NOMO-1 treated with dmso at 0.1 percent for 144 hours (cell line): ENCODE measurements at regions not wholly inside any gene's neighbourhood (a gene's known extent, or its start where the extent isn't known, plus 50 kb on each side); places are given as distances from the start of the nearest gene placed in this dataset.

Experiments used
- DNase-seq: peaks from one replicate; lab custom pipeline; 2025; ENCODE audit not compliant: unreplicated experiment; lab: John Stamatoyannopoulos, UW

DNA sequence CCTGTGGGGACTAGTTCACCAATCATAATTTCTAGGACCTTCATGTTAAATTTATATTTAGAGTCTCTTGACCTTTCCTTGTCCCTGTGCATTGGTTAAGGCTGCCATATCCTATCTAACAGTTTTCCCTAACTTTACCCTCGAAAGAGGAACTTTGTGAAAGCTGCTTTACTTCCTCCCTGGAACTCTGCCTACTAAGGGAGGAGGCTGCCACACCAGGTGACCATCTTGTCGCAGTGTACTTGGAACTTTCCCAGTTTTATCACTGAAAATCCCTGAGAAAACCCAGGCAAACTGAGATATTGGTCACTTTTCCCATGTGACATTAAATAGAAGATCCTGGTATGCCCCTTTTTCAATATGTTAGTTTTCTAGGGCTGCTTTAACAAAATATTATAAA, 317.6 kb upstream of the TSHZ2 start:
- DNase-seq = no peak

DNA sequence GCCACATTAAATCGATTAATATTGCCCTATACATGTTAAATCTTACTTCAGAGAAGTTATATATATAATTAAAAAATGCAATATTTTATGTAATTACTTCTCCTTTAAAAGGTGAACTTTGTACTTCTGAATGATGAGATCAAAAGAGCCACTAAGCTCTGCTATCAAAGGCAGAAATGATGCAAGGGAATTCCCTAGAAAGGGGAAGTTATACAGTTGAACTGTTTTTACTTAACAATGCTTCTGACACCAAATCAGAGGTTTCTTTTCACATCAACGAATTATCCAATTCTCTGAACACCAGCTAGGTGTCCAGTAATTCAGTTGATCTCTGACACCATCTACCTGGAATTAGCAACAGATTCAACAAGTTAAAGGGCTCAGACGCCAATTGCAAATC, 319.9 kb upstream of the TSHZ2 start:
- peak; percentile 24 for DNase-seq

DNA sequence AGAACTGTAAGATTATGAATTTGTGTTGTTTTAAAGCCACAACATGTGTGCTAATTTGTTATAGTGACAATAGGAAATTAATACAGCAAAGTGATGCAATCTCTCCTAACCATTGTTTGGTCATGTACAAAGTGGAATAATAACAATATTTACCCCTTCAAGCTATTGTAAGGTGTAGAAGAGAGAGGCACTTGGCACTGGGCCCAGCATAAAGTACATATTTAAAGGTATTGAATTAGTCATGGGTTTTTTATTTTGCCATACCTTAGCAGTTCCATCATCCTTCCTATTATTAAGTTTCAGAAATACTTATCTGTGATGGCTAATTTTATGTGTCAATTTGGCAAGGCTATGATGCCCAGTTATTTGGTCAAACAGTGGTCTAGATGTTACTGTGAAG, 322.4 kb upstream of the TSHZ2 start:
- no peak for DNase-seq

DNA sequence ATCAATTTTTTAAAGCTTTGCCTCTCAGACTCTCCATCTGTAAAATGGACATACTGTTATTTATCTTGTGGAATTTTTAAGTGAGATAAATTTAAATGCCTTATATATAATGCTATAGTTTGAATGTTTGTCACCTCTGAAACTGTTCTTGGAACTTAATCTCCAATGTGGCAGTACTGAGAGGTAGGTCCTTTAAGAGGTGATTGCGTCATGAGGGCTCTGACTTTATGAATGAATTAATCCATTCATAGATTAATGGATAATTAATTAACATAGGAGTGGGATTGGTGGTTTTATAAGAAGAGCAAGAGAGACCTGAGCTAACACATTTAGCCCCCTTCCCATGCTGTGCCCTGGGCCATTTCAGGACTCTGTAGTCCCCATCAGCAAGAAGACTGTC, 326.3 kb upstream of the TSHZ2 start:
- no peak for DNase-seq

DNA sequence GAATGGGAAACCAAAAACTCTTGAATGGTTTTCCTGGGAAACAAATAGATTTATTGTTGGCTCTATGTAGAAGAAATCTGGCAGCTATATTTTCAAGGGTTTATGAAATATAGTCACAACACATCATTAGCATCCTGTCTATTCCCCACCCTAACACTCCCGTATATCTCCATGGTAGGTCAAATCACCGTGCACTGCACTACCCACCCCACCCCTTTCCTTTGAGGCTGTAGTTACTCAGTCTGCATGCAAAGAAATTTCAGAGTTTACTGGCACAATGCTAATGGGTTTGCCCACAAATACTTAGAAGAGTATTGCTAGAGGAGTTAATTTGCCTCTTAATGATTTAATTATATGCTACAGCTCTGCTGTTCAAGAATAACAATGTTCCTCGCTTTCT, 329.1 kb upstream of the TSHZ2 start:
- no peak for DNase-seq

DNA sequence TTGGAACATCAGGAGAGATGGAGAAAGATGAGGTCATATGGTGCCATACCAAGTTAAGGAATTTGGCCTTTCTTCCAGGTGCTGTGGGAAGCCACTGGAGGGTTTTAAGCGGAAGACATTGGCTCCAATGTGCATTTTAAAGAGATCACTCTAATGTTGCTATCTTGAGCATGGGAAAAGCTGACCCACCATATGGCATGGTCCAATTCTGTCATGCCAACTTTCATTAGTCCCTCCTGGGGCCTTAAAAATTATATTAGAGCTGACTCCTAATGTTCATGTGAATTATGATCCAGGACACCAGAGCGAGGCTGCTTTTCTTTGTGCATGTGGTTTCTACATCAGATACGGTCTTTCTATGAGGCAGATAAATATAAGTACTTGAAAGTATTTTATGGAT, 335.0 kb upstream of the TSHZ2 start:
- DNase-seq = no peak

DNA sequence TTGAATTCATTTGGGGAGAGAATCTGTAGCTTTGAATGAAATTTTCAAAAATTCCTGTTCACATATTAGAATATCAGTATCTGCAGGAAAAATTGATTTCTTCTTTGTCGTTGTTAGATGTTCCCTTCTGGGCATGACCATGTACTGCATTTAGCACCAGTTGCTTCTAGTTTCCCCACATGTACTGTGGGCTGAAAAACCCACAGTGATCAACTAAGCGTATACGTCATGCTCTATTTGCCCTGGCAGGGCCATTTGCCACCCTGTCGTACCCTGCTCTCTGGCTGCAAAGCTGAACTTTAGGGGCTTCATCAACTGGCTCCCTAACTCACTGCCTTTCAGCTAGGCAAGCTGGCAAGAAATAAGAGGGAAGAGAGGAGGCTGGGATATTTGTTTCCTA, 340.7 kb upstream of the TSHZ2 start:
- DNase-seq = no peak

DNA sequence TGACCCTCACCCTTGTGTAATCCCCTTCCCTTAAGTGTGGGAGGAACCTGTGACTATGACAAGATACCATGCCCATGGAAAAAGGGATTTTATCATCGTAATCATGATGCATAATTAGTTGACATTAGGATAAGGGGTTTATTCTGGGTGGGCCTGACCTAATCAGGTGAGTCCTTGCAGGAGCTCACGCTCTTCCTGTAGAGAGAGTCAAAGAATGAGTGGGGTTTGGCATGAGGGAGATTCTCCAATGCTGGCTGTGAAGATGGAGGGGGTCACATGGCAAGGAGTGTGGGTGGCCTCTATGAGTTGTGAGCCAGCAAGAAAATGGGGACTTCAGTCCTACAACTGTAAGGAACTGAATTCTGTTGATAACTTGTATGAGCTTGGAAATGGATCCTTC, 342.0 kb upstream of the TSHZ2 start:
- DNase-seq = no peak

DNA sequence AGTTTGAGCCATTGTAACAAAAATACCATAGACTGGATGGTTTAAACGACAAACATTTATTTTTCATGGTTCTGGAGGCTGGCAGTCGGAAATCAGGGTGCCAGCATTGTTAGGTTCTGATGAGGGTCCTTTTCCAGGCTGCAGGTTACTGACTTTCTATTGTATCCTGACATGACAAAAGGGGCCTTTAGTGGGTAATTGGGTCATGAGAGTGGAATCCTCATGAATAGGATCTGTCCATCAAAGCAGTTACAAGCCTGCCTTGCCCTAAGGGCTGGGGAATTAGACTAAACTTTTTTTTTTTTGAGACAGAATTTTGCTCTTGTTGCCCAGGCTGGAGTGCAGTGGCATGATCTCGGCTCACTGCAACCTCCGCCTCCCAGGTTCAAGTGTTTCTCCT, 347.9 kb upstream of the TSHZ2 start:
- DNase-seq = no peak

DNA sequence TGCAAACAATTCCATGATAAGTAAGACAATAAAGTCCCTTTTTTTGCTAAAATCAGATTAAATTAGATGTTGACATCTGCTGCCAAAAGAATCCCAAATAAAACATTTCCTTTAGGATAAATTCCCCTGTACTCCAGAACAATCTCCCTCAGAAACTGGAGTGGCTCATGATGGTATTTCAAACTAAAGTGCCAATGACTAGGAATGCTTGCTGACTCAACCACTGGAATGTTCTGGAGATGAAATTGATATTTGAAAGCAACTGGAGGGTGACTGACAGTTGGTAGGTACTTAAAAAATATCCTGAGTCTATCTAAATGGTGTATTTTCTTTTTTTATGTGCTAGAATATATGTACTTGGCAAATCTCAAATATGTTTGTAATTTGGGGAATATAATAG, 350.1 kb upstream of the TSHZ2 start:
- no peak for DNase-seq

DNA sequence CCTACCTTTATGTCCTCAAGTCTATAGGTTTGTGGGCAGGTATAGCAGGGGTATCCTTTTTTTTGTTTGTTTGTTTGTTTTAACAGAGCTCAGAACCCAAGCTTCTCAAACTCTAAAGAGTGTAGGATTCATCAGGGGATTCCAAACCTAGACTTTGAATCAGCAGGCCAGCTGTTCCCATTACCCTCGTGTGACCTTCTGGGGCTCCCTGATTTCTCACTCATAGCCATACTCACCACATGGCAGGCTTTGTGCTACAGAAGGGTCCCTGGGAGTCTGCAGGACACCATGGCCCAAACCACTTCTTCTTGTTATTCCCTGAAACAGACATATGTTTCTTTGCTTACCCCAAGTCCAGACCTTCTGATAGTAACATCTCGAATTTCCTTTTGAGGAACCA, 350.8 kb upstream of the TSHZ2 start:
- no peak for DNase-seq

DNA sequence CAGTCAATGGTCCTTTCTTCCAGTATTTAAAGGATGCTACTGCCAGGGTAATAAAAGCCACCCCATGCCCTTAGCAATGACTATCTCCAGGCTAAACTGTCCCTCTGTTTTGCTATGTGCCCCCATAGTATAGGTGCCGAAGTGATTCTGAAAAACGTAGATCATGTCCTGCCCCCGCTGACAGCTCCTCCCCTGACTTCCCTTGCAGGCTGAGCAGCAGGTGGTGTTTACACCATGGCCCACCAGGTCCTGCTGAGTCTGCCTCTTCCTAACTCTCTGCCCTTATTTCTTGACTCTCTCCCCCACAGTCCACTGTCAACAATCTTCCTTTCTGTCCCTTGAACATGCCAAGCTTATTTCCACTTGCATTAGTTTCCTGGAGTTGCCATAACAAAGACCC, 352.5 kb upstream of the TSHZ2 start:
- no peak for DNase-seq

DNA sequence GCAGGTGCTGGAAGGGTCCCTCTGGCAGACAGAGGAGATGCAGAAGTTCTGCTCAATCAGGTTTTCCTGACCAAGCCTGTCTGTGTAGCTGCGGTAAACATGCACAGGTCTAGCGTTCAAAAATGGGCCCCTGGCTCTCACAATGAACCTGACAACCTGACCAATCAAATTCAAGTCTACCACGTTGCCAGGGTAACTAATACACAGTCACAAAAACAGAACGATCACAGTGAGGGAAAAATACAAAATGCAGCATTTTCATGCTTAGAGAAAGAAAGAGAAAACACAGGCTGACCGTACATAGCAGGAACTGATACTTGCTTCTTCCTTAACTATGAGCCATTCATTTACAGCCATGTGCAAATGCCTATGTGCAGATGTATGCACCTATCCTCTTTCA, 353.1 kb upstream of the TSHZ2 start:
- no peak for DNase-seq

DNA sequence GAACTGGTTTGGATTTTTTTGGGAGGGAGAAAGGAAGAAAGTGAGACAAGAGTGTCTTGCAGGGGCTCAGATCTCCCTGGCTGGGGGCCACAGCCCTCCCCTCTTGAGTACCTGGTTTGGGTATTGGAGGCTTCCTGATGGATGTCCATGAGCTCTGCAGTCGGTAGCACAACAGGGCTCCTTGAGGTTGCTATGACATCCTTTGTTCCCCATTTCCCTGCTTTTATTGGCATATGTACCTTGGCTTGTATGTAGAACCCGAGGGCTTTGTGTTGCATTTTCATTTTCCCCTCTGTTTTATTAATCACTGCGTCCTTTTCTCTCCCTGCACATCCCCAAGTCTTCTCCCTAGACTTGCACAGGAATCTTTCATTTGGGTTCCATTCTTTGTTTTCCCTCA, 355.5 kb upstream of the TSHZ2 start:
- no peak for DNase-seq

DNA sequence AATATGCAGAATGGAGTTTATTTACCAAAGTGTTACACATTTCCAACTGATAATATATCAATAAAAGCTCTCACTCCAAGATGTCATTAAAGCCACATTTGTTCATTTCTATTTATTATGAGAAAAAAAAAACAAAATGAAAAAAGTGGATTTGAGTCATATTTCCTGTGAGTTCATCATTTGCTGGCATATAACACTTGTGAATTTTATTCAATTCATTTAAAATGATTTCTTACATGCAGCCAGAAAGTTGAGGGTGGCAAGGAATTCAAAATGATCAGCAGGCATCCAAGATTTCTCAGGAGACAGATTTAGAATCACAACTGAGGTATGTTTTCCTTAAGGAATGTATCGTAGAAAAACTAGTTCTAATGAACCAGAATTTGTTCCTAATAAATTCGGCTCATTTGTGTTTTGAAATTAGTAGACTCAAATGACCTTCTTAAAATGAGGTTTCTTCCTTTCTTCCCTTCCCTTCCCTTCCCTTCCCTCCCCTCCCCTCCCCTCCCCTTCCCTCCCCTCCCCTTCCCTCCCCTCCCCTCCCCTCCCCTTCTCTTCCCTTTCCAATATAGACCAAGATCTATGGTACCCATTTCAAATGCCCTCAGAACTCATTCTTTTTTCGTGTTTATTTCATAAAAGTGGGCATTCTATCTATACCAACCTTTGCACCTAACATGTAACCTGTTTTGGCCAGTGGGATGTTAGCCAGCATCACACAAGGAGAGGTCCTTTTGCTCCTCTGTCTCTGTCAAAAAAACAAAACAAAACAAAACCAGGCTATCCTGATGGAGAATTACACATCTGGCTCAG, 357.9 kb upstream of the TSHZ2 start:
- DNase-seq = no peak

DNA sequence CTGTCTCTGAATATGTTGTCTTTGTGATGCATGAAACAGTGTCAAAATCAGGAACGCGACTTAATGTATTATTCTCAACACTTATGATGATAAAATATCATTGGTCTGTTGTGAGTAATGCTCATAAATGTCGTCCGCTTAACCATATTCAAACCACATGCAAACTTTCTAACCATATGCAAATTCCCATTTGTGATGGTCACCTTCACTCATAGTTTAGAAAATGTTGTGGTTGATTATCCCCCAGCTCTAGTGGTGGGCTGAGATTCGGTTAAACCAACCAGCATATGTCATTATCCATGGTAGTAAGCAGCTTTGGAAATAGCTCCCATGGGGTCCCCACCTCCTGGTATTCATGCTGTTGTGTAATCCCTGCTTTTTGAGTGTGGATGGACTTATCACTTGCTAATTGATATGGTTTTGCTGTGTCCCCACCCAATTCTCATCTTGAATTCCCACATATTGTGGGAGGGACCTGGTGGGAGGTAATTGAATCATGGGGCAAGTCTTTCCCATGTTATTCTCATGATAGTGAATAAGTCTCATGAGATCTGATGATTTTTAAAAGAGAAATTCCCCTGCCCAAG, 360.0 kb upstream of the TSHZ2 start:
- no peak for DNase-seq

DNA sequence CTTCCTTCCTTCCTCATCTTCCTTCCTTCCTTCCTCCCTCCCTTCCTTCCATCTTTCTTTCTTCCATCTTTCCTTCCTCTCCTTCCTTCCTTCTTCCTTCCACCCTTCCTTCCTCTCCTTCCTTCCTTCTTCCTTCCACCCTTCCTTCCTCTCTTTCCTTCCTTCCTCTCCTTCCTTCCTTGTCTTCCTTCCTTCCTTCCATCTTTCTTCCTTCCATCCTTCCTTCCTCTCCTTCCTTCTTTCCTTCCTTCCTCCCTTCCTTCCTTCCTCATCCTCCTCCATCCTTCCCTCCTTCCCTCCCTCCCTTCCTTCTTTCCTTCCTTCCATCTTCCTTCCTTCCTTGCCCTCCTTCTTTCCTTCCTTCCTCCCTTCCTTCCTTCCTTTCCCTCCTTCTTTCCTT, 361.4 kb upstream of the TSHZ2 start:
- no peak for DNase-seq

DNA sequence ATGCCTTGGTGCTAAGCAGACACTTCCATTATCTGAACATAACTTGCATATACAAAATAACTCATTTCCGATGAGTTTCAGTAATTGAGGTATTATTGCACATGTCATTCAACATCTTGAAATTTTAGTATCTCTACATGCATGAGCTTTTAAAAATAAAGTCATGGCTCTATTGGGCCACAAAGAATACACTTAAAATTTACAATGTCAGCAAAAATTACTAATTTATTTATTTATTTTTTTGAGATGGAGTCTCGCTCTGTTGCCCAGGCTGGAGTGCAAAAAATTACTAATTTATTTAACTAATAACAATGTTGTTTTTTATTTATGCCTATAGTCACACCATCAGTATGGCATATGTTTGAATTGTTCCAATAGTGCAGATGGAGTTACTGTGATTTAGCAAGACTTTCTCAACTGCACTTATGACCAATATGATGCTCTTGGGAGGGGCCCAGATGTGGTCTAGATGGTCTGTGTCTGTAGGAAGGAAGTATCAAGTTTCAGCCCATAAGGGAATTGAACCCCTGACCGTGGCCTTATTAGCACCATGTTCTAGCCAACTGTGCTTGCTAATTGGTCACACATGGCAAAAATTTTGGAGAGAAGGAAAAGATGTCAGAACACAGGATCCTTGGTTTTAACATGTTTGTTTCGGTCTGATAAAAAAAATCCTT, 370.7 kb upstream of the TSHZ2 start:
- peak; percentile 1 for DNase-seq

DNA sequence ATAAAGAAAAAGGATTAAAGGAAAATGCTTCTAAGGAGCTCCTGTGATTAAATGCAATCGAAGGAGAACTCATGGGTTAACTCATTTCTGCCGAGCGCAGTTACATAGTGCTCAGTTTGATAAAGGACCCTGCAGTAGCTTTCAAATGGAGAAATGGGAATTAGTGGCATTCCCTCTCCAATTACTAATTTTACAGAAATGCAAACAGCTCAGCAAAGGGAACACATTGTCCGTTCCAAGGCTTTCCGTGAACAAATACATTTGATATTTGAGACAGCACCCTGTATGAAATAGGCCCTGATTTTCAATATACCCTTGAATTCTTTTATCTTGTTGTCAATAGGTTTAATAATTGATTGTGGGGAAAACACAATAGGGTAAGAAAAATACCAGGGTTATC, 375.9 kb upstream of the TSHZ2 start:
- no peak for DNase-seq

DNA sequence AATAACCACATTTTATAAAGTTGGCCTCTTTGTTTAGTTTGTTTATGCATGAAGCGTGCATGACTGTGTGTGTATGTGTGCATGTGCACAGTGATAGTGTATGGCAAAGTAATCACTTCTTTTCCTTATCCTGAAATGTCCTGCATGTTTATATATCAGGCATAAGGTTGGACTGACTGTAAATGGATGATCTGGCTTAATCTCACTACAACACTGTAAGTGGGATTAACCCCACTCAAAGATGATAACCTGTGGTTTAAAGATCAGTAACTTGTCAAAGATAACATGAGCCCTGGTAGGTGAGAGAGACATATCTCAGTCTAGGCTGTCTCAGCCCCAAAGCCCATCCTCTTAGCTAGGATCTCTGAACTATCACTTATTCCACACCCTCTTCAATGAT, 376.6 kb upstream of the TSHZ2 start:
- no peak for DNase-seq

DNA sequence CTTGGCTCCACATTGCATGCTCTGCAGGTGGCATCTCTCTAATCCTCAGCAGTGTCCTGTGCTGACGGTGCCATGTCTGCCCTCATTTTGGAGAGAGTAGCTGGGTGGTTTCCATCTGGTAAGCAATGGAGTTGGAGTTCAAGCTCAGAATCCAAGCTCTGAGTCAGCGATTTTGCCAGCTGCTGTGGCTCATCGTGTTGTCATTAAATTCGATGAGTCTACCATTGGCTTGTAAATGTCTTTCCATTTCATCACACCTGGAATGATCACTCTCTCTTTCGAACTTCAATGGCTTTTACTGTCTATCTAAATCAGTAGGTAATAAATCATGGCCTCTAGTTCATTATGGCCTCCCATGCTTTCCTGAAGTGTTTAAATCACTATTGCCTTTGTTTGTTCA, 378.5 kb upstream of the TSHZ2 start:
- DNase-seq = no peak

DNA sequence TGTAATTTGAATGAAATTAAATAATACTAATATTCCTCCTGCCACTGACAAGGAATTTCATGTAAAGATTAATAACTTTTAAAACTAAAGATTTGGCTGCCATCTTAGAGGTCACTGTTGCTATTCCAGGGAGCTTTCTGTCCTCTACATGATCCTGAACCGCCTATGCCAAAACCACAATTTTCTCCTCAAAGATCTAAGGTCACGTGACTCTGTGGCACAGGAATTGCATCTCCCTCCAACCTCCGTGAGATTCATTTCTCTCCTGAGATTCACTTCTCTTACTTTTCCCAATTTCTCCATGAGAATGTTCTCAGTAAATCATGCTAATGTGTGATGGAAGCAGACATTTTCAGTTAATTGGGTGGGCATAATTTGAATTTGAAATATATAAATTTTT, 379.6 kb upstream of the TSHZ2 start:
- no peak for DNase-seq

DNA sequence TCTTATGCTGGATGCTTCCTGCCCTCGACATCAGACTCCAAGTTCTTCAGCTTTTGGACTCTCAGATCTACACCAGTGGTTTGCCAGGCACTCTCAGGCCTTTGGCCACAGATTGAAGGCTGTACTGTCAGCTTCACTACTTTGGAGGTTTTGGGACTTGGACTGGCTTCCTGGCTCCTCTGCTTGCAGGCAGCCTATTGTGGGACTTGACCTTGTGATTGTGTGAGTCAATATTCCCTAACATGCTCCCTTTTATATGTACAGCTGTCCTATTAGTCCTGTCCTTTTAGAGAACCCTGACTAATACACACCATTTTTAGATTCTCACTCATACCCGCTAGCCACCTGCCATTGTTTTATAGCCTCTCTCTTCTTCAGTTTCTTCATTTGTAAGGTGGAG, 382.1 kb upstream of the TSHZ2 start:
- no peak for DNase-seq
